ENCODE measurements at regions not wholly inside any gene's neighbourhood (a gene's known extent, or its start where the extent isn't known, plus 50 kb on each side); places are given as distances from the start of the nearest gene placed in this dataset.

DNA sequence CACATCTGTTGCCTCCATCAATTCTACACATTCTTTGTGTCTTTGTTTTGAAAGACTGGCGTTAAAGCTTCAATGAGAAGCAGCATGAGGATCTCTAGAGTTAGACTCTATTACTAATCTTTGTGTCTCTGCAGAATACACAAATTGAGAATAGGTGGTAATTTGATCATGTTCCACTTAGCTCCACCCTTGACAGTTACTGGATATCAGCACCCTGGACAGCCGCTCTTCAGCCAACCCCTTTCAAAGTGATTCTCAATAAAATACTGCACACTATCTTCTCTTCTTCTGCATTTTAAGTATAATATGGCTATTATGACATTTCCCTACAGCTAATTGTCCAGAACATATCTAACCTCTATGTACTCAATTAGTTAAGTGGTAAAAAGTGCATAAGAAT lies 54.3 kb upstream of the CNR1 start:
- DNase-seq = no peak

GRCh38 chr6:88216182-88216581 lies 50.0 kb upstream of the CNR1 start:
- DNase-seq = no peak
